SK-N-SH treated with all-trans-retinoic acid at 6 μM for 48 hours (cell line): ENCODE measurements at regions not wholly inside any gene's neighbourhood (a gene's known extent, or its start where the extent isn't known, plus 50 kb on each side); places are given as distances from the start of the nearest gene placed in this dataset.

Experiments
- ATAC-seq: fragments of 200-7000 bp; cut with Tn5 transposase; 3 replicates; pipeline ENCODE4 v1.9.1; 2020; ENCODE audit warnings: mild to moderate bottlenecking, moderate library complexity
- ARNTL ChIP-seq: fragments of 450-650 bp; formaldehyde crosslinking; IDR thresholded peaks from 2 replicates; pipeline ENCODE4 v1.5.0; 2020; ENCODE audit warnings: low read depth, mild to moderate bottlenecking, moderate library complexity, borderline replicate concordance
- BACH2 ChIP-seq: fragments of 250-450 bp; sonication (Bioruptor Pico); IDR thresholded peaks from 2 replicates; pipeline ENCODE4 v1.9.0; 2021; ENCODE audit warnings: mild to moderate bottlenecking, borderline replicate concordance
- ESRRG ChIP-seq: fragments of 250-450 bp; sonication (Bioruptor Pico); IDR thresholded peaks from 2 replicates; pipeline ENCODE4 v1.6.1; 2021; ENCODE audit warnings: mild to moderate bottlenecking
- GLIS3 ChIP-seq: fragments of 250-450 bp; sonication (Bioruptor Pico); IDR thresholded peaks from 2 replicates; pipeline ENCODE4 v1.5.0; 2020; ENCODE audit warnings: mild to moderate bottlenecking, moderate library complexity
- ISL1 ChIP-seq: fragments of 250-450 bp; sonication (Bioruptor Pico); IDR thresholded peaks from 2 replicates; pipeline ENCODE4 v2.1.2; 2022; ENCODE audit warnings: mild to moderate bottlenecking, moderate library complexity
- OSR1 ChIP-seq: fragments of 250-450 bp; sonication (Bioruptor Pico); IDR thresholded peaks from 2 replicates; pipeline ENCODE4 v1.8.0; 2022; ENCODE audit warnings: moderate library complexity, mild to moderate bottlenecking, inconsistent platforms
- PPARA ChIP-seq: fragments of 250-450 bp; sonication (Bioruptor Pico); IDR thresholded peaks from 2 replicates; pipeline ENCODE4 v1.5.0; 2020; ENCODE audit warnings: mild to moderate bottlenecking, borderline replicate concordance
- TCF4 ChIP-seq: fragments of 250-450 bp; sonication (Bioruptor Pico); IDR thresholded peaks from 2 replicates; pipeline ENCODE4 v1.8.0; 2021; ENCODE audit warnings: mild to moderate bottlenecking, moderate library complexity, borderline replicate concordance
- TOX ChIP-seq: fragments of 250-450 bp; sonication (Bioruptor Pico); IDR thresholded peaks from 2 replicates; pipeline ENCODE4 v1.8.0; 2021; ENCODE audit warnings: mild to moderate bottlenecking, moderate library complexity, borderline replicate concordance
- ZC3H10 ChIP-seq: fragments of 250-450 bp; sonication (Bioruptor Pico); IDR thresholded peaks from 2 replicates; pipeline ENCODE4 v1.5.1; 2021; ENCODE audit warnings: mild to moderate bottlenecking, moderate library complexity
- ZFP3 ChIP-seq: fragments of 250-450 bp; sonication (Bioruptor Pico); IDR thresholded peaks from 2 replicates; pipeline ENCODE4 v1.5.0; 2020; ENCODE audit warnings: mild to moderate bottlenecking, moderate library complexity
- ZFP30 ChIP-seq: fragments of 450-650 bp; formaldehyde crosslinking; IDR thresholded peaks from 2 replicates; pipeline ENCODE4 v1.5.0; 2022; ENCODE audit warnings: mild to moderate bottlenecking, moderate library complexity
- ZNF565 ChIP-seq: fragments of 450-650 bp; formaldehyde crosslinking; conservative IDR thresholded peaks from 2 replicates; pipeline ENCODE4 v1.5.0; 2020; ENCODE audit warnings: low read depth, mild to moderate bottlenecking, moderate library complexity
- ZNF8 ChIP-seq: fragments of 450-650 bp; formaldehyde crosslinking; IDR thresholded peaks from 2 replicates; pipeline ENCODE4 v1.5.0; 2020; ENCODE audit warnings: mild to moderate bottlenecking, moderate library complexity
- TF ChIP-seq, protein P1 (sequence below): fragments of 250-450 bp; sonication (Bioruptor Pico); IDR thresholded peaks from 2 replicates; pipeline ENCODE4 v1.8.0; 2020; ENCODE audit warnings: mild to moderate bottlenecking, moderate library complexity, borderline replicate concordance
- TF ChIP-seq, protein P2 (sequence below): fragments of 250-450 bp; sonication (Bioruptor Pico); IDR thresholded peaks from 2 replicates; pipeline ENCODE4 v1.5.1; 2021; ENCODE audit warnings: mild to moderate bottlenecking, moderate library complexity
- TF ChIP-seq, protein P3 (sequence below): fragments of 250-450 bp; sonication (Bioruptor Pico); IDR thresholded peaks from 2 replicates; pipeline ENCODE4 v1.5.0; 2020; ENCODE audit warnings: mild to moderate bottlenecking, moderate library complexity
- TF ChIP-seq, protein P4 (sequence below): fragments of 250-450 bp; sonication (Bioruptor Pico); IDR thresholded peaks from 2 replicates; pipeline ENCODE4 v1.5.1; 2020; ENCODE audit warnings: low read depth, mild to moderate bottlenecking, moderate library complexity
- TF ChIP-seq, protein P5 (sequence below): fragments of 250-450 bp; sonication (Bioruptor Pico); IDR thresholded peaks from 2 replicates; pipeline ENCODE4 v1.8.0; 2021; ENCODE audit warnings: low read depth, mild to moderate bottlenecking, moderate library complexity, borderline replicate concordance

DNA sequence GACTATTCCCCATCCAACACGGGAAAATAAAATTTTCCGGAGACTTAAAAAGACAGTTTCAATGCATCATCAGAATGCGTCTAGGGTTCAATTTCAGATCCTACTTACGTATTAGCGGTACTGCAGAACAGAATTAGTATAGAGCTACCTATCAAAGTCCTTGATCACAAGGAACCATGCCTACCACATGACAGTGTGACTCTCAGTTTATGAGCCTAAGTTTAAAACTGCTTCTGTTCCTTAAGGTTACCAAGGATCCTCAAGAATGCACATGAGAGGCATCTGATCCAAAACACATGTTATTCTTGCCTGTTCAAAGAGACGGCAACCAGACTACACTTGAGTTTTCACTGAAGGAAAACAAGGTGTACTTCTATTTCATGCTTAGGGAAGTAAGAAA, 369.7 kb downstream of the EPHA4 start (continued):
- TF ChIP-seq, protein P1, sequence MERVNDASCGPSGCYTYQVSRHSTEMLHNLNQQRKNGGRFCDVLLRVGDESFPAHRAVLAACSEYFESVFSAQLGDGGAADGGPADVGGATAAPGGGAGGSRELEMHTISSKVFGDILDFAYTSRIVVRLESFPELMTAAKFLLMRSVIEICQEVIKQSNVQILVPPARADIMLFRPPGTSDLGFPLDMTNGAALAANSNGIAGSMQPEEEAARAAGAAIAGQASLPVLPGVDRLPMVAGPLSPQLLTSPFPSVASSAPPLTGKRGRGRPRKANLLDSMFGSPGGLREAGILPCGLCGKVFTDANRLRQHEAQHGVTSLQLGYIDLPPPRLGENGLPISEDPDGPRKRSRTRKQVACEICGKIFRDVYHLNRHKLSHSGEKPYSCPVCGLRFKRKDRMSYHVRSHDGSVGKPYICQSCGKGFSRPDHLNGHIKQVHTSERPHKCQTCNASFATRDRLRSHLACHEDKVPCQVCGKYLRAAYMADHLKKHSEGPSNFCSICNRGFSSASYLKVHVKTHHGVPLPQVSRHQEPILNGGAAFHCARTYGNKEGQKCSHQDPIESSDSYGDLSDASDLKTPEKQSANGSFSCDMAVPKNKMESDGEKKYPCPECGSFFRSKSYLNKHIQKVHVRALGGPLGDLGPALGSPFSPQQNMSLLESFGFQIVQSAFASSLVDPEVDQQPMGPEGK (CRISPR knock-in tag): no peak
- TF ChIP-seq, protein P2, sequence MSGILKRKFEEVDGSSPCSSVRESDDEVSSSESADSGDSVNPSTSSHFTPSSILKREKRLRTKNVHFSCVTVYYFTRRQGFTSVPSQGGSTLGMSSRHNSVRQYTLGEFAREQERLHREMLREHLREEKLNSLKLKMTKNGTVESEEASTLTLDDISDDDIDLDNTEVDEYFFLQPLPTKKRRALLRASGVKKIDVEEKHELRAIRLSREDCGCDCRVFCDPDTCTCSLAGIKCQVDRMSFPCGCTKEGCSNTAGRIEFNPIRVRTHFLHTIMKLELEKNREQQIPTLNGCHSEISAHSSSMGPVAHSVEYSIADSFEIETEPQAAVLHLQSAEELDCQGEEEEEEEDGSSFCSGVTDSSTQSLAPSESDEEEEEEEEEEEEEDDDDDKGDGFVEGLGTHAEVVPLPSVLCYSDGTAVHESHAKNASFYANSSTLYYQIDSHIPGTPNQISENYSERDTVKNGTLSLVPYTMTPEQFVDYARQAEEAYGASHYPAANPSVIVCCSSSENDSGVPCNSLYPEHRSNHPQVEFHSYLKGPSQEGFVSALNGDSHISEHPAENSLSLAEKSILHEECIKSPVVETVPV (CRISPR knock-in tag): no peak
- TF ChIP-seq, all 23 proteins: peak for 0

DNA sequence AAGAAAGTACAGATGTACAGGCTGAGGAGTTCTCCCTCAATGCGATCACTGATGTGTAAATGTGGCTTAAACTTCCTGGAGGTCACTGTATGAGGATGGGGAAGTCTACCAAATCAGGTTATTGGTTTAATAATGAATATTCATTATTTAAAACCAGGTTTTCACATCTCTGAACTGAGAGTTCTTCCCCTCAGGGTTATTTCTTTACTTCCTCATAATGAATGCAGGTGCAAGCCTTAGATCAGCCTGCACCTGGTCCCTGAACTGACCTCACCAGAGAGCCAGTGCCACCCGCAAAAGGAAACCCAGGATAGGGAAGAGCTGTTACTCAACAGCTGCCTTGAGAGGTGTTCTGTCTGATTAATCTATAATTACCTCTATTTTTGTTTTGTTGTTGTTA, 369.0 kb downstream of the EPHA4 start:
- ATAC-seq: no peak
- TF ChIP-seq ZFP30 (CRISPR knock-in tag) (no peak), ZNF565 (CRISPR knock-in tag) (no peak), OSR1 (CRISPR knock-in tag) (no peak), GLIS3 (CRISPR knock-in tag) (no peak), ARNTL (no peak), BACH2 (no peak), ZNF8 (CRISPR knock-in tag) (no peak), TCF4 (no peak)
- TF ChIP-seq, protein P2 (CRISPR knock-in tag): no peak
- TF ChIP-seq, protein P3, sequence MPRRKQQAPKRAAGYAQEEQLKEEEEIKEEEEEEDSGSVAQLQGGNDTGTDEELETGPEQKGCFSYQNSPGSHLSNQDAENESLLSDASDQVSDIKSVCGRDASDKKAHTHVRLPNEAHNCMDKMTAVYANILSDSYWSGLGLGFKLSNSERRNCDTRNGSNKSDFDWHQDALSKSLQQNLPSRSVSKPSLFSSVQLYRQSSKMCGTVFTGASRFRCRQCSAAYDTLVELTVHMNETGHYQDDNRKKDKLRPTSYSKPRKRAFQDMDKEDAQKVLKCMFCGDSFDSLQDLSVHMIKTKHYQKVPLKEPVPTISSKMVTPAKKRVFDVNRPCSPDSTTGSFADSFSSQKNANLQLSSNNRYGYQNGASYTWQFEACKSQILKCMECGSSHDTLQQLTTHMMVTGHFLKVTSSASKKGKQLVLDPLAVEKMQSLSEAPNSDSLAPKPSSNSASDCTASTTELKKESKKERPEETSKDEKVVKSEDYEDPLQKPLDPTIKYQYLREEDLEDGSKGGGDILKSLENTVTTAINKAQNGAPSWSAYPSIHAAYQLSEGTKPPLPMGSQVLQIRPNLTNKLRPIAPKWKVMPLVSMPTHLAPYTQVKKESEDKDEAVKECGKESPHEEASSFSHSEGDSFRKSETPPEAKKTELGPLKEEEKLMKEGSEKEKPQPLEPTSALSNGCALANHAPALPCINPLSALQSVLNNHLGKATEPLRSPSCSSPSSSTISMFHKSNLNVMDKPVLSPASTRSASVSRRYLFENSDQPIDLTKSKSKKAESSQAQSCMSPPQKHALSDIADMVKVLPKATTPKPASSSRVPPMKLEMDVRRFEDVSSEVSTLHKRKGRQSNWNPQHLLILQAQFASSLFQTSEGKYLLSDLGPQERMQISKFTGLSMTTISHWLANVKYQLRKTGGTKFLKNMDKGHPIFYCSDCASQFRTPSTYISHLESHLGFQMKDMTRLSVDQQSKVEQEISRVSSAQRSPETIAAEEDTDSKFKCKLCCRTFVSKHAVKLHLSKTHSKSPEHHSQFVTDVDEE (CRISPR knock-in tag): no peak
- TF ChIP-seq, all 23 proteins: peak for 0

DNA sequence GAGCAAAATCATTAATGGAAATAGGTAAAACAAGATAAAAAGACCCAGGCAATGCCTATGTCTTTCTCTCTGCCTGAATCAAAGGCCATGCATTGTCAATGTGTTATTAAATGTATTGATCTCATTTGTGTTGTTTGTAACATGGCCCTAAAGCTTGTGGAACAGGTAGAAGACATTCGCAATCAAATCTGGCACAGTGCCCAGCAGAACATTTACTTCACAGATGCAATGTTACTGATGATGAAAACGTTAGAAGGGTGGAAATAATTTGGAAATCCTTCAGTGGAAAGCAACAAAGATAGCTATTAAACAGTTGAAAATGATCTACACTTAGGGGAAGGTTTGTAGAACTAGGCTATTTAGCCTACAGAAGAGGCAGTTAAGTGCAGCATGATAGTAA, 368.2 kb downstream of the EPHA4 start:
- ATAC-seq: no peak
- TF ChIP-seq ISL1 (CRISPR knock-in tag) (no peak), PPARA (CRISPR knock-in tag) (no peak), ESRRG (no peak), ZC3H10 (no peak), TOX (no peak), OSR1 (CRISPR knock-in tag) (no peak), ZFP3 (CRISPR knock-in tag) (no peak), TCF4 (no peak), ZNF8 (CRISPR knock-in tag) (no peak)
- TF ChIP-seq, protein P2 (CRISPR knock-in tag): no peak
- TF ChIP-seq, protein P4, sequence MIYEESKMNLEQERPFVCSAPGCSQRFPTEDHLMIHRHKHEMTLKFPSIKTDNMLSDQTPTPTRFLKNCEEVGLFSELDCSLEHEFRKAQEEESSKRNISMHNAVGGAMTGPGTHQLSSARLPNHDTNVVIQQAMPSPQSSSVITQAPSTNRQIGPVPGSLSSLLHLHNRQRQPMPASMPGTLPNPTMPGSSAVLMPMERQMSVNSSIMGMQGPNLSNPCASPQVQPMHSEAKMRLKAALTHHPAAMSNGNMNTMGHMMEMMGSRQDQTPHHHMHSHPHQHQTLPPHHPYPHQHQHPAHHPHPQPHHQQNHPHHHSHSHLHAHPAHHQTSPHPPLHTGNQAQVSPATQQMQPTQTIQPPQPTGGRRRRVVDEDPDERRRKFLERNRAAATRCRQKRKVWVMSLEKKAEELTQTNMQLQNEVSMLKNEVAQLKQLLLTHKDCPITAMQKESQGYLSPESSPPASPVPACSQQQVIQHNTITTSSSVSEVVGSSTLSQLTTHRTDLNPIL (CRISPR knock-in tag): no peak

DNA sequence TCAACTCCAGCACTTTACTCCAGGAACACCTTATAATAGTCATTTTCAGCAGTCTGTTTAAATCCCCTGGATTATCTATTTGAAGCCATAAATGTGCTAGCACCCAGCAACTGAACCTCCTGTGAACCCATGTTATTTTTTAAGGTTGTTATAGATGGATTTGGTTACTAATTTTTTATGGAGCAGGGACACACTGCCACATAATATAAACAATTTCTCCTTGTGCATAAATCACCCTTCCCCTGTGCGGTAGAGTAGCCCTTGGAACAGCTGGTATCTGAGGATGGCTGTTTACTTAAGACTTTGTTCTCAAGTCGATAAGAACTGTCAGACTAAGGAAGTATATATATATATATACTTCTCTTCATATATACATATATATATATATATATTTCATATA, 367.4 kb downstream of the EPHA4 start:
- ATAC-seq: no peak
- no peak for TF ChIP-seq ZC3H10
- TF ChIP-seq, protein P2 (CRISPR knock-in tag): no peak
- TF ChIP-seq, protein P5, sequence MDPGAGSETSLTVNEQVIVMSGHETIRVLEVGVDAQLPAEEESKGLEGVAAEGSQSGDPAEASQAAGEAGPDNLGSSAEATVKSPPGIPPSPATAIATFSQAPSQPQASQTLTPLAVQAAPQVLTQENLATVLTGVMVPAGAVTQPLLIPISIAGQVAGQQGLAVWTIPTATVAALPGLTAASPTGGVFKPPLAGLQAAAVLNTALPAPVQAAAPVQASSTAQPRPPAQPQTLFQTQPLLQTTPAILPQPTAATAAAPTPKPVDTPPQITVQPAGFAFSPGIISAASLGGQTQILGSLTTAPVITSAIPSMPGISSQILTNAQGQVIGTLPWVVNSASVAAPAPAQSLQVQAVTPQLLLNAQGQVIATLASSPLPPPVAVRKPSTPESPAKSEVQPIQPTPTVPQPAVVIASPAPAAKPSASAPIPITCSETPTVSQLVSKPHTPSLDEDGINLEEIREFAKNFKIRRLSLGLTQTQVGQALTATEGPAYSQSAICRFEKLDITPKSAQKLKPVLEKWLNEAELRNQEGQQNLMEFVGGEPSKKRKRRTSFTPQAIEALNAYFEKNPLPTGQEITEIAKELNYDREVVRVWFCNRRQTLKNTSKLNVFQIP: no peak
- TF ChIP-seq ZFP3 (CRISPR knock-in tag): no peak
- TF ChIP-seq, protein P4 (CRISPR knock-in tag): no peak
- TF ChIP-seq TCF4: no peak
- no peak for TF ChIP-seq ISL1 (CRISPR knock-in tag)
- no peak for TF ChIP-seq TOX
- no peak for TF ChIP-seq ZFP30 (CRISPR knock-in tag)
